NCI-H1417 (cell line): ENCODE measurements at regions not wholly inside any gene's neighbourhood (a gene's known extent, or its start where the extent isn't known, plus 50 kb on each side); places are given as distances from the start of the nearest gene placed in this dataset.

Source experiments
- DNase-seq, 3 experiments: peaks; one replicate each; lab custom pipeline; 2025; lab: John Stamatoyannopoulos, UW

DNA sequence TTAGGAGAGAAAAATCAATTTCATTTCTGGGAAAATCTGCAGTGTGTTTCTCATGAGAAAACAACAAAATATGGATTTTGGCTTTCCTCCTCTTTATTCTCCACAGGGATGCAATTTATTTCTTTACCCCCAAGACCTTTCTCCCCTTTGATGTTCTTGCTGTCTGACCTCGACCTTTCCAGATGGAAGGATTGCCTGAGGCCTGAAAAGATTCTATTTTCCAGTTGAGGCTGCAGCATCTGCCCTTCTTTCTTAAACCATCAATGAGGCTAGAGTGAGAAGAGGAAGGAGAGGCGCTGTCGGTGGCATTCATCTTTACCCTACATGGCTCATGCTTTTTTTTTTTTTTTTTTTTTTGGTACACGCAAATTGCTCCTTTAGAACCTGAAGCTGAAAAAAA lies 344.2 kb upstream of the BTBD3 start:
- no peak for DNase-seq

GRCh38 chr20:11581271-11581670 lies 336.4 kb upstream of the BTBD3 start:
- no peak for DNase-seq

GRCh38 chr20:11582060-11582459 lies 335.6 kb upstream of the BTBD3 start:
- DNase-seq: no peak

DNA sequence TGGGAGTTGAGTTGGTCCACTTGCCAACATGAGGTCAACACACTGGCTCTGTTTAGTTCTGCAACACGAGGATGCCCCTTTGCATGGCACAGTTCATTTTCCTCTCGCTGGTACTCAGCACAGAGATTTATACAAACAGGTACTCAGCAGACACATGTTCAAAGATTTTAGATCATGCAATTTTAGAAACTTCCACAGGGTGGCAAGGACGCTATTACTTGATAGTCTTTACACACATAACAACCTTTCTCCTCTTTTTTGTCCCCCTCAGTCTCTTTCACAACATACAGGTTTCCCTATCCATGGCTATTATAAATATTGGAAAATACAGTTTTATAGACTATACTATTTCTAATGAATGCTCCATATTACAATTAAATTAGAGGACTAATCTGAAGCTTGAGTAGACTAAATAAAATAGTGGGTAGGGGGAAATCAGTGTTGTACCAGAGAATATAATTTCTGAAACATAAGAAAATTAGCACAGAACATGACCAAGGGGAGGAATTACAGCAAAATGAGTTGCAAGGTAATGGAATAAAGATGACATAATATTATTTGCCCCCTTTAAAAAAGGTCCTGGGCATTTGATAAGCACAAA lies 331.8 kb upstream of the BTBD3 start:
- DNase-seq: peak; percentile 33 to 82 (median 51)

GRCh38 chr20:11588875-11589274 lies 328.8 kb upstream of the BTBD3 start:
- DNase-seq: no peak

DNA sequence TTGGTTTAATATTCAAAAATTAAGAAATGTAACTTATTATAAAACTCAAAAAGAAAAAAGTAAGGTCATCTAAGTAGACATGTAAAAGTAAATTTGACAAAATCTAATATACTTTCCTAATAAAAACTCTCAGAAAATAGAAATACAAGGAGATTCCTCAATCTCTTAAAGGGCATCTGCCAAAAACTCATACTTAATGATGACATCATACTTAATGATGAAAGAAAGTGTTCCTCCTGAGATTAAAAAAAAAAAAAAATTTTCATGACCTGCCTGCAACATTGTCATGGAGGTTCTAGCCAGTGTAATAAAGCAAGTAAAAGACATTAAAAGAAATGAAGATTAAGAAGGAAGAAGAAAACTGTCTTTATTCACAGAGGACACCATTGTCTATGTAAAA lies 325.7 kb upstream of the BTBD3 start:
- no peak for DNase-seq

DNA sequence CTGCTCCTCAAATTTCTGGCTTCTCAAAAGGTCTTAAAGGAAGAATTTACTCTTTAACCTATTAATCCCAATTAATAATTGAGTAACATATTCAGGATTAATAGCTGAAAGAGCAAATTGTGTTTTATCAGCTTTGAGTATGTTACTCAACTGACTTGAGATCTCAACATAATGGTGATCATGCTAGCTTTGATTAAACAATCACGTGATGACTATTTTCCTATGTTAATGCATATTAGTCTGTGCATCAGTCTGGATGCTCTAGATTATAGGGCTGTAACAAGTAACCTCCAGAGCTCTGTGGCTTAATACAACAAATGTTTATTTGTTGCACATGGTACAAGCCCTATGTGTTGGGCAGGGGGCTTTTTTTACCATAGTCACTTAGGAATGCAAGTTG lies 313.4 kb upstream of the BTBD3 start:
- DNase-seq: no peak

- no peak for DNase-seq
These were observed 310.6 kb upstream of the BTBD3 start for GRCh38 chr20:11607047-11607446.

GRCh38 chr20:11608736-11609135 lies 309.0 kb upstream of the BTBD3 start:
- no peak for DNase-seq

DNA sequence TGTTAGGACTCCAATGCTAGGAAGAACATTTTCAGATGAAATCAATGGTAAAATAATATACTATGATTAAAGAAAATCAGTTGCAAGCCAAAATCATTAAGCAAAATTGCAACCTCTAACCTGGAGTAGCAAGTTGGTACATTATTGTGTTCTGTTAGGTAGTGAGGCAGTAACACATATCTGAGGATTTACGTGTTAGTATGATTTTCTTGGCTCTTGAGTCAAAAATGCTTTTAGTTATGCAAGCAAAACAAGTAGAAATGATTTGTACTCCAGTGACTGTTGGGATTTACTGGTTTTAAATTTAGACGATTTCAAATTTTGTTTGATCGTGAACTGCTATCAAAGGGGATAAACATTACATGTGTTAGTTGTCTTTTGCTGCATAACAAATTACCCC lies 293.0 kb upstream of the BTBD3 start:
- no peak for DNase-seq

- peak in 2 of 3 experiments; percentile 4 to 38 for DNase-seq
These were observed 291.1 kb upstream of the BTBD3 start for GRCh38 chr20:11626551-11626950.

GRCh38 chr20:11642866-11643265 lies 274.8 kb upstream of the BTBD3 start:
- no peak for DNase-seq

GRCh38 chr20:11646359-11646758 lies 271.3 kb upstream of the BTBD3 start:
- no peak for DNase-seq

GRCh38 chr20:11650566-11650965 lies 267.1 kb upstream of the BTBD3 start:
- DNase-seq: no peak

DNA sequence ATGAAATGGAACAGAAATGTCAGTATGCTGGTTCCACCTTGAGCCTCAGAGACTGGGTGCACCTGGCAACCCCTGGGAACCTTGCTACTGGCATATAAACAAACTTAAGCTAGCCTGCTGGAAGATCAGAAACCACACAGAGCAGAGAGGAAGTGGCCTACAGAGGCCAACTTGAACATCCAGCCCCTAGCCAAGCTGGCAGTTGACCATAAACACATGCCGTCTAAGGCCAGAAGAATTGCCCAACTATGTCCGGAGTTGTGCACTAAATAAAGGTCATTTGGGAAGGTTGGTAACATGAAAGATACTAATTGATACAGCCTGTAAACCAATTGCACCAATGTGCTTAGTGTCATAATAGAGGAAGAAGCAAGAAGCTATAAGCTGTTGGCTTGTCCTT lies 266.6 kb upstream of the BTBD3 start:
- no peak for DNase-seq

DNA sequence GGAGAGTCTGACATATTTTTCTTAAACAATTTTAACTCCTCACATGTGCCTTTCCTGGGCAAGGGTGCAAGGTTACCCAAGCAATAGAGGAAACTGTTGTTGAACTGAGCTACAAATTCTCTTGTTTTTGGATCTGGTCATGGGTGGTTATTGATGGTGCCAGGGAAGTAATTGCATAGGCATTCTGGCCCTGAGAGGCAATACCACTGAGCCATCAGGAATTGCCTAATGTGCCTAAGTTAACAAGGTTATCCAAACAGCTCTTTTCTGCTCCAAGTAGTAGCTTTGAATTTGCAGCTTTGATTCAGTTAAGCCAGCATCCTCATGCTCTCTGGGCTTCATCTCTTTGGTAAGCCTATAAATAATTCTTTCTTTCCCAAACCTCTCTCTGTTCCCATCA lies 266.0 kb upstream of the BTBD3 start:
- no peak for DNase-seq

DNA sequence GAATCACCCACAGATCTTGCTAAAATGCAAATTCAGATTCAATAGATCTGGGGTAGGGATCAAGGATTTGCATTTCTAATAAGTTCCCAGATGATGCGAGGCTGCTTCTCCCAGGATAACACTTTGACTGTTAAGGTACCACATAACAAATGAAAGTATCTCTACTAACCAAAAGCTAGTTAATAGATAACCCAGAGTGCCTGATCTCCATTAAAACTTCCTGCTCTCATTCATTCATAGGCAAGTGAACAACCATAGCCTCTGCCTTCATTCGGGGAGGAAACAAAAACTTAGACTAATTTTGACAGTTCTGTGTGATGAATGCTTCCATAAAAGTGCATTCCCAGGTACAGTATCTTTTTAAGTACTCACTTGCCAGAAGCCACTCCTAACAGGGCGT lies 265.6 kb upstream of the BTBD3 start:
- no peak for DNase-seq

DNA sequence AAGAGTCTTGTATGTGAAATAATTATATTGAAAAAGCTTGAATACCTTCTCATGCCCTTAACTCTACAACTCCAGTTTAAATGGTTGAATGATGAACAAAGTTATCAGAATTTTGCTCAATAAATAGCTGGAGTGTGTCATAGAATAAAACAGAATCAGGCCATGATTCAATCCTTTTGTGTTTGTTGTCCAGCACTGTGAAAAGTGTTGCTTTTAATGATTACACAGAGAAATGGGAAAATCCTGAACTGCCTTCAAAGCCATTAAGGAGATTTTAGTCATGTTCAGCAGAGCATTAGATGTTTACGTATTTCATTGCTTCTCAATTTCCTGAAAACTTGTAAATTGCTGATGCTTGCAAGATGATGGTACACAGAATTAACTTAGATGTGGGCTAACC lies 262.9 kb upstream of the BTBD3 start:
- no peak for DNase-seq

- no peak for DNase-seq
These were observed 257.0 kb upstream of the BTBD3 start for GRCh38 chr20:11660673-11661072.

DNA sequence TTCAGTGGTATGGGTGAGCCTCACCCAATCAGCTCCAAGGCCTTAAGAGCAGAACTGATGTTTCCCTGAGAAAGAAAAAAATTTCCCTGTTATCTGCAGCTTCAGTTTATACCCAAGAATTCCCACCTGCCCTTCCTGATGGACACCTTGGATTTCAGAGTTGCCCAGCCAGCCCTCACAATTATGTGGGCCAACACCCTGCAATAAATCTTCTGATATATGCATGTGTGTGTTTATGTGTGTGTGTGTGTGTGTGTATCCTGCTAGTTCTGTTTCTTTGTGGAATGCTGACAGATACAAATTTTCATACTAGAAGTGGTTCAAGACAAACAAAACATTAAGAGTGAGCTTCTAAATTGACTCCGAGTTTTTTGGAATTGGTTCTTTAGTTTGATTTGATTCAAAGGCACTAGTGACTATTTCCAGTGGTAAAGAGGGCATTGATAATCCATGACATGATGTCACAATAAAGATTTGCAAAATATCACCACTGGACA lies 246.6 kb upstream of the BTBD3 start:
- DNase-seq: peak in 1 of 3 experiments; percentile 21

- no peak for DNase-seq
These were observed 244.7 kb upstream of the BTBD3 start for GRCh38 chr20:11672959-11673358.

GRCh38 chr20:11675920-11676629 lies 241.6 kb upstream of the BTBD3 start:
- DNase-seq: peak in 1 of 3 experiments; percentile 30

GRCh38 chr20:11676630-11677287 lies 240.9 kb upstream of the BTBD3 start:
- peak; percentile 44 to 83 (median 45) for DNase-seq
